GM23338 (cell line): ENCODE measurements at regions not wholly inside any gene's neighbourhood (a gene's known extent, or its start where the extent isn't known, plus 50 kb on each side); places are given as distances from the start of the nearest gene placed in this dataset.

Experiments
- ATAC-seq: fragments of 200-7000 bp; cut with Tn5 transposase; 3 replicates; pipeline ENCODE4 v1.9.1; 2020
- DNase-seq: peaks from one replicate; pipeline ENCODE4 v3.0.0-alpha.2; 2015; ENCODE audit warnings: low spot score
- H2AFZ ChIP-seq: fragments of 200-600 bp; sonication (generic); 2 replicates; pipeline ENCODE4 v1.8.0; 2016; ENCODE audit warnings: antibody characterized with exemption, mild to moderate bottlenecking, moderate library complexity
- H3F3A ChIP-seq: fragments of 200-600 bp; sonication (generic); replicated peaks from 2 replicates; pipeline ENCODE4 v1.8.0; 2017; ENCODE audit warnings: antibody characterized with exemption, mixed run types, low read depth
- H3K27ac ChIP-seq: fragments of 200-600 bp; sonication (generic); 2 replicates; pipeline ENCODE4 v1.6.1; 2016; ENCODE audit warnings: low read depth
- H3K27me3 ChIP-seq: fragments of 200-600 bp; sonication (generic); 2 replicates; pipeline ENCODE4 v1.8.0; 2016; ENCODE audit warnings: mild to moderate bottlenecking, mixed run types, moderate library complexity; ENCODE audit not compliant: insufficient read depth
- H3K36me3 ChIP-seq: fragments of 200-600 bp; sonication (generic); 2 replicates; pipeline ENCODE4 v1.8.0; 2016; ENCODE audit warnings: mild to moderate bottlenecking; ENCODE audit not compliant: insufficient read depth
- H3K4me1 ChIP-seq: fragments of 200-600 bp; sonication (generic); 2 replicates; pipeline ENCODE4 v1.8.0; 2016; ENCODE audit warnings: mild to moderate bottlenecking, moderate library complexity; ENCODE audit not compliant: insufficient read depth
- H3K4me2 ChIP-seq: fragments of 200-600 bp; sonication (generic); 2 replicates; pipeline ENCODE4 v1.7.1; 2017; ENCODE audit warnings: mixed run types
- H3K4me3 ChIP-seq: fragments of 200-600 bp; sonication (generic); 2 replicates; pipeline ENCODE4 v1.6.1; 2016; ENCODE audit warnings: mixed run types
- H3K79me2 ChIP-seq: fragments of 200-600 bp; sonication (generic); replicated peaks from 2 replicates; pipeline ENCODE4 v1.8.0; 2017; ENCODE audit warnings: mild to moderate bottlenecking; ENCODE audit not compliant: insufficient read depth
- H3K9me2 ChIP-seq: fragments of 200-600 bp; sonication (generic); 2 replicates; pipeline ENCODE4 v1.8.0; 2017; ENCODE audit not compliant: insufficient read depth
- H4K20me1 ChIP-seq: fragments of 200-600 bp; sonication (generic); replicated peaks from 2 replicates; pipeline ENCODE4 v1.8.0; 2017; ENCODE audit warnings: mild to moderate bottlenecking; ENCODE audit not compliant: insufficient read depth
- H3K27ac Mint-ChIP-seq: 2 replicates; pipeline ENCODE4 v1.8.0; 2020; ENCODE audit warnings: inconsistent platforms, mild to moderate bottlenecking, moderate library complexity, mixed read lengths
- H3K27me3 Mint-ChIP-seq: 3 replicates; pipeline ENCODE4 v1.8.0; 2022; ENCODE audit warnings: low read depth, mild to moderate bottlenecking, moderate library complexity, mixed read lengths, inconsistent platforms; ENCODE audit not compliant: insufficient read depth, poor library complexity
- H3K36me3 Mint-ChIP-seq: 3 replicates; pipeline ENCODE4 v1.8.0; 2021; ENCODE audit warnings: low read depth, mild to moderate bottlenecking, inconsistent platforms, moderate library complexity, mixed read lengths
- H3K4me1 Mint-ChIP-seq: 3 replicates; pipeline ENCODE4 v1.8.0; 2020; ENCODE audit warnings: mild to moderate bottlenecking, inconsistent platforms, mixed read lengths
- H3K4me3 Mint-ChIP-seq: 3 replicates; pipeline ENCODE4 v1.8.0; 2021; ENCODE audit warnings: moderate library complexity, mild to moderate bottlenecking, inconsistent platforms, mixed read lengths
- H3K9me3 Mint-ChIP-seq: 3 replicates; pipeline ENCODE4 v1.8.0; 2020; ENCODE audit warnings: moderate library complexity, mild to moderate bottlenecking, inconsistent platforms, mixed read lengths
- CREB1 ChIP-seq: fragments of 250-450 bp; sonication (Bioruptor Pico); IDR thresholded peaks from 2 replicates; pipeline ENCODE4 v1.5.0; 2020; ENCODE audit warnings: low read depth, mild to moderate bottlenecking, moderate library complexity
- CTCF ChIP-seq, 2 experiments: fragments of 200-600 bp in 1 of 2; sonication (generic) in 1 of 2; conservative IDR thresholded peaks; 2 replicates each; pipeline versions ENCODE4 v1.5.1 to v1.6.1; 2016 to 2017; ENCODE audit warnings: antibody characterized with exemption in 2 of 2, low read depth in 2 of 2, mild to moderate bottlenecking in 2 of 2, moderate library complexity in 1 of 2
- ETS1 ChIP-seq: IDR thresholded peaks from 2 replicates; pipeline ENCODE4 v1.6.1; 2016; ENCODE audit warnings: antibody characterized with exemption
- EZH2 ChIP-seq: fragments of 200-600 bp; sonication (generic); IDR thresholded peaks from one replicate; pipeline ENCODE4 v1.8.0; 2017; ENCODE audit warnings: antibody characterized with exemption, mild to moderate bottlenecking, low read depth; ENCODE audit not compliant: unreplicated experiment
- JUNB ChIP-seq: IDR thresholded peaks from one replicate; pipeline ENCODE4 v1.6.1; 2016; ENCODE audit warnings: antibody characterized with exemption; ENCODE audit not compliant: unreplicated experiment
- POLR2AphosphoS5 ChIP-seq: IDR thresholded peaks from 2 replicates; pipeline ENCODE4 v1.6.1; 2016; ENCODE audit warnings: antibody characterized with exemption, low read depth
- ZNF462 ChIP-seq: fragments of 250-450 bp; sonication (Bioruptor Pico); IDR thresholded peaks from 2 replicates; pipeline ENCODE4 v1.5.0; 2020; ENCODE audit warnings: mild to moderate bottlenecking, moderate library complexity

- no peak for TF ChIP-seq ZNF462 (CRISPR knock-in tag)
- TF ChIP-seq JUNB: no peak
- no peak for TF ChIP-seq POLR2AphosphoS5
These were observed 95.7 kb downstream of the LINGO1 start (continued) for GRCh38 chr15:77537006-77537405.

GRCh38 chr15:77535845-77536244 is 96.9 kb downstream of the LINGO1 start:
- Mint-ChIP-seq H3K36me3 (no peaks in the 10 kb centered on the region; the same call in 2 of the 3 replicates), H3K27ac (no peak overlapping the region)
- ATAC-seq: peak; percentile 14; the same call in 2 of the 3 replicates
- no peak for TF ChIP-seq CREB1 (CRISPR knock-in tag)
- no peak for TF ChIP-seq ZNF462 (CRISPR knock-in tag)
- TF ChIP-seq ETS1: 0 out of 2 replicates have a peak, but pooled peaks have one; percentile 50
- TF ChIP-seq EZH2: no peak
- TF ChIP-seq CTCF (conservative IDR thresholded peaks at IDR 0.05; ENCODE audit: low read depth in 2 of 2): no peak

More at GRCh38 chr15:77535845-77536244, 96.9 kb downstream of the LINGO1 start:
- peaks cover 55% of the 10 kb centered on the region for H3K4me1 Mint-ChIP-seq
- no peak overlapping the region for H3K4me3 Mint-ChIP-seq
- Histone ChIP-seq H3K27me3 (no peaks in the 10 kb centered on the region), H3K4me2 (0 out of 2 replicates have a peak overlapping the region, but pooled peaks have one; percentile 16), H3K27ac (no peak overlapping the region), H2AFZ (no peak overlapping the region), H4K20me1 (no peaks in the 10 kb centered on the region), H3K9me2 (peaks cover 9% of the 10 kb centered on the region; the same call in 1 of the 2 replicates), H3K36me3 (no peaks in the 10 kb centered on the region), H3K79me2 (no peaks in the 10 kb centered on the region), H3K4me1 (peaks cover 53% of the 10 kb centered on the region), H3F3A (peaks cover 23% of the 10 kb centered on the region), H3K4me3 (no peak overlapping the region)
- peak; percentile 60 for DNase-seq
- no peaks in the 10 kb centered on the region for H3K9me3 Mint-ChIP-seq
- H3K27me3 Mint-ChIP-seq: peaks cover 25% of the 10 kb centered on the region
